Thyroid gland (tissue), 4 donors: ENCODE measurements at regions not wholly inside any gene's neighbourhood (a gene's known extent, or its start where the extent isn't known, plus 50 kb on each side); places are given as distances from the start of the nearest gene placed in this dataset.
A peak's percentile ranks its signal among the peaks of the same experiment; 100 is the strongest.

Experiments
- DNase-seq, 2 donors: peaks; one replicate each; pipeline ENCODE4 v3.0.0-alpha.2; 2019
- H3K27ac ChIP-seq, 3 donors: fragments of 200-600 bp; sonication (generic); 1 replicate in 2 of 3; 2 replicates in 1 of 3; pipeline ENCODE4 v1.5.1; 2016 to 2019; ENCODE audit warnings: mild to moderate bottlenecking in 1 of 3, moderate library complexity in 1 of 3
- H3K27me3 ChIP-seq: fragments of 200-600 bp; sonication (generic); one replicate; pipeline ENCODE4 v1.5.1; 2019
- H3K36me3 ChIP-seq, 2 donors: fragments of 200-600 bp; sonication (generic); one replicate each; pipeline ENCODE4 v1.5.1; 2016 to 2019
- H3K4me1 ChIP-seq, 2 donors: fragments of 200-600 bp; sonication (generic); one replicate each; pipeline ENCODE4 v1.5.1; 2017 to 2019
- H3K4me3 ChIP-seq, 3 donors: fragments of 200-600 bp; sonication (generic); replicated peaks in 1 of 3; 1 replicate in 2 of 3; 2 replicates in 1 of 3; pipeline ENCODE4 v1.5.1; 2016; ENCODE audit warnings: mild to moderate bottlenecking in 1 of 3
- H3K9me3 ChIP-seq: fragments of 200-600 bp; sonication (generic); one replicate; pipeline ENCODE4 v1.5.1; 2017
- CTCF ChIP-seq, 6 experiments: fragments of 200-600 bp in 3 of 6; fragments of 450-650 bp in 3 of 6; sonication (generic) in 3 of 6; IDR thresholded peaks; one replicate each; pipeline ENCODE4 v1.5.1; 2016 to 2019; ENCODE audit warnings: antibody characterized with exemption in 6 of 6, mild to moderate bottlenecking in 2 of 6, inconsistent platforms in 1 of 6, moderate library complexity in 1 of 6
- POLR2A ChIP-seq, 2 donors: fragments of 450-650 bp; IDR thresholded peaks; one replicate each; pipeline ENCODE4 v1.6.1; 2017; ENCODE audit warnings: antibody characterized with exemption in 2 of 2, mild to moderate bottlenecking in 2 of 2, moderate library complexity in 1 of 2
- WGBS, 2 donors: methylation state at CpG; one replicate each; pipeline ENCODE4 v1.1.5; 2017; 5-methylcytosine and 5-hydroxymethylcytosine counted together
- intact Hi-C: fragments of 100-400 bp; cut with DNase I; formaldehyde crosslinking; loops from one replicate; pipeline ENCODE4 v1.15.1; 2023

DNA sequence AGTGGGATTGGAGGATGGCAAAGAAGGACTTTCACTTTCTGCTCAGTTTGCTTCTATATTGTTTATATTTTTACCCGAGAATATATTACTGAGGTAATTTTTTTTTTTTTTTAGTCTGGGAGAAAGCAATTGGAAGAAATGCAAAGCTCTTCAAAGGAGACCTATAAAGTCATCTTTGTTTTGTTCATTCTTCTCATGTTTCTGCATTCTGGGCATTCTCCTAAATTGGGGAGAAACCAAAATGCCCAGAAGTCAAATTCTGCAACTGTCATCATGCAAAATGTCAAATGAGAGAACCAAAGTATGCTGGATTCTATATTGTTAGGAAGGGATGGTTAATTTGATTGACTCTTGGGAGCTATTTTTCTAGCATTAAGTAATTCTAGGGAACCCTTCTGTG, 168.3 kb upstream of the TSC22D2 start:
- intact Hi-C loops: no loop called here
- H3K27me3 ChIP-seq: no peaks in the 10 kb centered on the region
- no peak overlapping the region for H3K27ac ChIP-seq
- TF ChIP-seq POLR2A (IDR thresholded peaks at IDR 0.05) (no peak), CTCF (IDR thresholded peaks at IDR 0.05) (no peak)
- no peak for DNase-seq
- peaks cover 22 to 27% of the 10 kb centered on the region in 2 donors for H3K4me1 ChIP-seq
- H3K36me3 ChIP-seq: no peaks in the 10 kb centered on the region
- WGBS, 2 donors: 53 to 65% methylated on average over 1 of the region's 1 CpG
- no peak overlapping the region for H3K4me3 ChIP-seq
- H3K9me3 ChIP-seq: no peaks in the 10 kb centered on the region

DNA sequence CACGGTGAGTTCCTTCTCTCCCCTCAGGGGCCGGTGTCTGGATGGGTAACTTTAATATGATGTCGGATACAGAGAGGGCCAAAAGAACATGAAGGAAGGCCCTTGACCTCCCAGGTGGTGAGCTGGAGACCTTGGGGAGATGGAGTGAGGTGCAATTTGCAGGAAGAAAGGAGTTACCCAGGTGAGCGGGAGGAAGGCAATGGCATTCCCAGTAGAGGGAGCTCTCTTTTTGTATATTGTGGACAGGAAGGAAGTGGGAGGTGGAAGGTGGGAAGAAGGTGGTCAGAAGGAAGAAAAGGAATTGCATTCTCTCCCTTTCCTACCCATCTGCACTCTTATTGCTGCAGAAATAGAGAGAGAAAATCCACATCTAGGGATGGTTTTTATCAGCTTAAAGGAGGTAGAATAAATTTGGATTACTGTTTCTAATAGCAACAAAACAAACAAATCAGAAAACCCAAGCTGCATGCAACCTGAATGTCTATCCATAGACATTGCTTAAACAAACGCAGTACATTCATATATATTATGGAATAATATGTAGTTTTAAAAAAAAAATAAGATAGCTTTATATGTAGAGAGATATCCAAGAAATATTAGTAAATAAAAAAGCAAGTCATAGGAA, 169.0 kb upstream of the TSC22D2 start:
- peak in 4 of 6 experiments; percentile 16 to 53 (median 45) for TF ChIP-seq CTCF (IDR thresholded peaks at IDR 0.05)
- no peak for TF ChIP-seq POLR2A (IDR thresholded peaks at IDR 0.05)
- Histone ChIP-seq H3K27ac (peak overlapping the region; percentile 83 to 90 (median 87)), H3K27me3 (no peaks in the 10 kb centered on the region), H3K4me3 (no peak overlapping the region), H3K9me3 (no peaks in the 10 kb centered on the region), H3K4me1 (peaks cover 22 to 27% of the 10 kb centered on the region in 2 donors), H3K36me3 (no peaks in the 10 kb centered on the region)
- intact Hi-C loops: no loop called here
- DNase-seq: peak in 1 of 2 donors; percentile 37
- 60 to 66% methylated on average over 5 of the region's 5 CpGs for whole genome bisulfite sequencing, 2 donors

- Histone ChIP-seq H3K27ac (peak overlapping the region; percentile 83 to 90 (median 87)), H3K4me1 (peaks cover 27 to 32% of the 10 kb centered on the region in 2 donors), H3K4me3 (no peak overlapping the region), H3K9me3 (no peaks in the 10 kb centered on the region), H3K36me3 (no peaks in the 10 kb centered on the region), H3K27me3 (no peaks in the 10 kb centered on the region)
- intact Hi-C loops: no loop called here
- no peak for TF ChIP-seq POLR2A (IDR thresholded peaks at IDR 0.05)
- TF ChIP-seq CTCF (IDR thresholded peaks at IDR 0.05): no peak
- peak; percentile 66 for DNase-seq
- 47 to 52% methylated on average over 9 of the region's 9 CpGs for WGBS, 2 donors
Measured at GRCh38 chr3:150238048-150238802, 169.9 kb upstream of the TSC22D2 start.

GRCh38 chr3:150237490-150237889, 170.6 kb upstream of the TSC22D2 start:
- peak; percentile 63 to 75 for DNase-seq
- peaks cover 28 to 33% of the 10 kb centered on the region in 2 donors for H3K4me1 ChIP-seq
- no peaks in the 10 kb centered on the region for H3K27me3 ChIP-seq
- H3K36me3 ChIP-seq: no peaks in the 10 kb centered on the region
- WGBS, 2 donors: 30 to 57% methylated on average over 3 of the region's 3 CpGs
- intact Hi-C loops: no loop called here
- H3K27ac ChIP-seq: peak overlapping the region; percentile 83 to 90 (median 87)
- no peaks in the 10 kb centered on the region for H3K9me3 ChIP-seq
- TF ChIP-seq CTCF (IDR thresholded peaks at IDR 0.05): no peak
- no peak for TF ChIP-seq POLR2A (IDR thresholded peaks at IDR 0.05)
- H3K4me3 ChIP-seq: no peak overlapping the region
